SK-N-SH (cell line): ENCODE measurements at regions not wholly inside any gene's neighbourhood (a gene's known extent, or its start where the extent isn't known, plus 50 kb on each side); places are given as distances from the start of the nearest gene placed in this dataset.

Experiments used
- CTCF ChIA-PET: fragments of 300-600, 350-600 bp; formaldehyde crosslinking; extraction: SDS; loops from one replicate; lab custom pipeline; 2021; lab: Yijun Ruan, JAX
- POLR2A ChIA-PET: fragments of 350-600 bp; sonication (Branson Sonifier 250); formaldehyde crosslinking; extraction: SDS; loops from one replicate; lab custom pipeline; 2020; ENCODE audit warnings: antibody characterized with exemption, inconsistent platforms; lab: Yijun Ruan, JAX
- DNase-seq: peaks from one replicate; pipeline ENCODE4 v3.0.0; 2012
- H2AFZ ChIP-seq: fragments of 200-600 bp; sonication (generic); 2 replicates; pipeline ENCODE4 v1.8.1; 2016; ENCODE audit warnings: antibody characterized with exemption, mild to moderate bottlenecking, low read depth
- H3F3A ChIP-seq: fragments of 200-600 bp; sonication (generic); replicated peaks from 2 replicates; pipeline ENCODE3; 2016; ENCODE audit warnings: antibody characterized with exemption, mild to moderate bottlenecking; ENCODE audit not compliant: insufficient read depth
- H3K27ac ChIP-seq, 2 experiments: fragments of 200-500 bp in 1 of 2; fragments of 200-600 bp in 1 of 2; sonication (Bioruptor generic) in 1 of 2; sonication (generic), shearing (Covaris generic) in 1 of 2; 2 replicates each; pipeline versions ENCODE4 v1.5.1 to v1.6.1; 2014 to 2016; ENCODE audit warnings: low read depth in 2 of 2, inconsistent platforms in 1 of 2, low read length in 1 of 2, mild to moderate bottlenecking in 1 of 2, mixed read lengths in 1 of 2
- H3K27me3 ChIP-seq: fragments of 200-600 bp; sonication (generic), shearing (Covaris generic); 2 replicates; pipeline ENCODE4 v1.6.1; 2016; ENCODE audit warnings: mixed run types; ENCODE audit not compliant: insufficient read depth
- H3K36me3 ChIP-seq, 2 experiments: fragments of 200-500 bp in 1 of 2; fragments of 200-600 bp in 1 of 2; sonication (Bioruptor generic) in 1 of 2; sonication (generic) in 1 of 2; replicated peaks in 1 of 2; 2 replicates each; pipeline versions ENCODE3 to v1.5.1; 2014 to 2016; ENCODE audit warnings: low read length in 1 of 2, mild to moderate bottlenecking in 1 of 2; ENCODE audit not compliant: insufficient read depth in 2 of 2, control insufficient read depth in 1 of 2
- H3K4me1 ChIP-seq, 2 experiments: fragments of 200-500 bp in 1 of 2; fragments of 200-600 bp in 1 of 2; sonication (Bioruptor generic) in 1 of 2; sonication (generic), shearing (Covaris generic) in 1 of 2; 2 replicates each; pipeline versions ENCODE4 v1.5.1 to v1.6.1; 2014 to 2016; ENCODE audit warnings: low read depth in 1 of 2, low read length in 1 of 2, mixed run types in 1 of 2; ENCODE audit not compliant: insufficient read depth in 2 of 2, control insufficient read depth in 1 of 2
- H3K4me2 ChIP-seq: fragments of 200-600 bp; sonication (generic), shearing (Covaris generic); 2 replicates; pipeline ENCODE4 v1.6.1; 2017; ENCODE audit warnings: mixed run types
- H3K4me3 ChIP-seq, 2 experiments: fragments of 200-500 bp in 1 of 2; fragments of 200-600 bp in 1 of 2; sonication (Bioruptor generic) in 1 of 2; sonication (generic), shearing (Covaris generic) in 1 of 2; 2 replicates each; pipeline versions ENCODE4 v1.5.1 to v1.8.1; 2014 to 2016; ENCODE audit warnings: low read depth in 2 of 2, inconsistent platforms in 1 of 2, low read length in 1 of 2, mild to moderate bottlenecking in 1 of 2, mixed read lengths in 1 of 2, moderate library complexity in 1 of 2
- H3K79me2 ChIP-seq: fragments of 200-600 bp; sonication (generic); 2 replicates; pipeline ENCODE4 v1.8.1; 2017; ENCODE audit warnings: mild to moderate bottlenecking; ENCODE audit not compliant: insufficient read depth
- H3K9ac ChIP-seq: fragments of 200-600 bp; sonication (generic); 2 replicates; pipeline ENCODE4 v1.6.1; 2017; ENCODE audit warnings: mixed run types
- H3K9me2 ChIP-seq: fragments of 200-600 bp; sonication (generic); 2 replicates; pipeline ENCODE4 v1.6.1; 2017; ENCODE audit warnings: mixed run types
- H3K9me3 ChIP-seq: fragments of 200-600 bp; sonication (generic); 2 replicates; pipeline ENCODE4 v1.6.1; 2017; ENCODE audit warnings: mixed run types, mild to moderate bottlenecking, moderate library complexity
- H4K20me1 ChIP-seq: fragments of 200-600 bp; sonication (generic); 2 replicates; pipeline ENCODE4 v1.6.1; 2017; ENCODE audit warnings: mild to moderate bottlenecking, mixed run types; ENCODE audit not compliant: insufficient read depth
- CHD2 ChIP-seq: fragments of 150-350 bp; IDR thresholded peaks from 2 replicates; pipeline ENCODE4 v1.6.1; 2018; ENCODE audit warnings: low read length; ENCODE audit not compliant: partially characterized antibody
- EP300 ChIP-seq, 2 experiments: IDR thresholded peaks; 2 replicates each; pipeline versions ENCODE4 v1.4.0 to v1.6.1; 2012; ENCODE audit warnings: borderline replicate concordance in 1 of 2, low read depth in 1 of 2, low read length in 1 of 2
- GABPA ChIP-seq: IDR thresholded peaks from 2 replicates; pipeline ENCODE4 v1.4.0; 2012; ENCODE audit warnings: low read depth, mild to moderate bottlenecking
- GATA2 ChIP-seq: sonication (generic); formaldehyde crosslinking; IDR thresholded peaks from 2 replicates; pipeline ENCODE4 v1.5.0; 2020; ENCODE audit warnings: mild to moderate bottlenecking, missing genetic modification reagents
- JUND ChIP-seq: IDR thresholded peaks from 2 replicates; pipeline ENCODE4 v1.4.0; 2012
- MXI1 ChIP-seq: IDR thresholded peaks from 2 replicates; pipeline ENCODE4 v1.6.1; 2012; ENCODE audit warnings: mild to moderate bottlenecking, low read depth, low read length, improper control_type of control experiment
- NRF1 ChIP-seq: IDR thresholded peaks from 2 replicates; pipeline ENCODE4 v1.6.1; 2012; ENCODE audit warnings: low read depth, mild to moderate bottlenecking, low read length
- RCOR1 ChIP-seq: fragments of 150-350 bp; IDR thresholded peaks from 2 replicates; pipeline ENCODE4 v1.6.1; 2017; ENCODE audit warnings: antibody characterized with exemption, low read length
- RFX5 ChIP-seq: IDR thresholded peaks from 2 replicates; pipeline ENCODE4 v1.6.1; 2012; ENCODE audit warnings: mild to moderate bottlenecking, improper control_type of control experiment, low read length
- RXRA ChIP-seq: IDR thresholded peaks from 2 replicates; pipeline ENCODE4 v1.4.0; 2012; ENCODE audit warnings: low read depth, mild to moderate bottlenecking, borderline replicate concordance
- SIN3A ChIP-seq: IDR thresholded peaks from 2 replicates; pipeline ENCODE4 v1.6.1; 2012; ENCODE audit warnings: low read depth, mild to moderate bottlenecking, low read length, moderate library complexity, borderline replicate concordance
- TAF1 ChIP-seq: IDR thresholded peaks from 2 replicates; pipeline ENCODE4 v1.6.1; 2012; ENCODE audit warnings: low read depth, mild to moderate bottlenecking, low read length, moderate library complexity, borderline replicate concordance
- TEAD4 ChIP-seq: IDR thresholded peaks from 2 replicates; pipeline ENCODE4 v1.4.0; 2012; ENCODE audit warnings: mild to moderate bottlenecking, borderline replicate concordance; ENCODE audit not compliant: insufficient read depth
- YY1 ChIP-seq: IDR thresholded peaks from 2 replicates; pipeline ENCODE4 v1.4.0; 2012; ENCODE audit warnings: low read depth, mild to moderate bottlenecking
- WGBS: methylation state at CpG from one replicate; pipeline ENCODE4 v1.1.6; 2017; ENCODE audit warnings: low lambda C conversion rate; 5-methylcytosine and 5-hydroxymethylcytosine counted together
- TF ChIP-seq, protein P1 (sequence below): fragments of 150-350 bp; IDR thresholded peaks from 2 replicates; pipeline ENCODE4 v1.6.1; 2017; ENCODE audit warnings: antibody characterized with exemption, low read length, low read depth, borderline replicate concordance
- TF ChIP-seq, protein P2 (sequence below): IDR thresholded peaks from 2 replicates; pipeline ENCODE4 v1.6.1; 2012; ENCODE audit warnings: mild to moderate bottlenecking, low read depth, low read length, moderate library complexity
- TF ChIP-seq, protein P3 (sequence below): fragments of 150-350 bp; IDR thresholded peaks from 2 replicates; pipeline ENCODE4 v1.6.1; 2016; ENCODE audit warnings: mild to moderate bottlenecking, low read depth, low read length
- TF ChIP-seq, protein P4 (sequence below): fragments of 200-600 bp; sonication (generic); IDR thresholded peaks from 2 replicates; pipeline ENCODE4 v1.6.1; 2017; ENCODE audit warnings: antibody characterized with exemption, mild to moderate bottlenecking, moderate library complexity

DNA sequence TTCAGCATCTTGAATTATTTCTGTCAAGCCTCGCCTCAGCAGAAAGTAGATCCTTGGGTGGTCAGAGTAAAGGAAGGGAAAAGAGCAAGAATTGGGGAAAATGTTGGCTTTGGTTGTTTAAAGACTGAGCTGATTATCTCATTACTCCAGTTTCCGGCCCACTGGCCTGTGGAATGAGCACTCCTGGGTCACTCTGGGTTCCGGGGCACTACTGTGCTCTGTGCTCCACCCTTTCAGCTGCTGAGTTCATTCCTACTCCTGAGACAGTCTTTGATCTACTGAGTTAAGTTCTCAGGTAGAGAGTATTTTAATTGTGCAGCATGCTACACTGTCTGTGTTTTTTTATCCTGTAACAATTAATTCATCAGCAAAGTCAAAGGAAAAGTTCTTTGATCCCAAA is 427.7 kb downstream of the CDH2 start:
- H3K4me3 ChIP-seq, result no peak overlapping the region
- no peaks in the 10 kb centered on the region for H3K36me3 ChIP-seq
- H2AFZ ChIP-seq, result no peak overlapping the region
- no peak overlapping the region for H3K9ac ChIP-seq
- TF ChIP-seq, protein P1, sequence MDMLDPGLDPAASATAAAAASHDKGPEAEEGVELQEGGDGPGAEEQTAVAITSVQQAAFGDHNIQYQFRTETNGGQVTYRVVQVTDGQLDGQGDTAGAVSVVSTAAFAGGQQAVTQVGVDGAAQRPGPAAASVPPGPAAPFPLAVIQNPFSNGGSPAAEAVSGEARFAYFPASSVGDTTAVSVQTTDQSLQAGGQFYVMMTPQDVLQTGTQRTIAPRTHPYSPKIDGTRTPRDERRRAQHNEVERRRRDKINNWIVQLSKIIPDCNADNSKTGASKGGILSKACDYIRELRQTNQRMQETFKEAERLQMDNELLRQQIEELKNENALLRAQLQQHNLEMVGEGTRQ, result no peak
- TF ChIP-seq RFX5, result no peak
- TF ChIP-seq TEAD4, result no peak
- no peak for TF ChIP-seq GATA2 (CRISPR knock-in tag)
- no peak for TF ChIP-seq EP300 (IDR thresholded peaks at IDR 0.05; ENCODE audit: borderline replicate concordance in 1 of 2, low read depth in 1 of 2, low read length in 1 of 2)
- no peak for TF ChIP-seq NRF1
- TF ChIP-seq, protein P2, sequence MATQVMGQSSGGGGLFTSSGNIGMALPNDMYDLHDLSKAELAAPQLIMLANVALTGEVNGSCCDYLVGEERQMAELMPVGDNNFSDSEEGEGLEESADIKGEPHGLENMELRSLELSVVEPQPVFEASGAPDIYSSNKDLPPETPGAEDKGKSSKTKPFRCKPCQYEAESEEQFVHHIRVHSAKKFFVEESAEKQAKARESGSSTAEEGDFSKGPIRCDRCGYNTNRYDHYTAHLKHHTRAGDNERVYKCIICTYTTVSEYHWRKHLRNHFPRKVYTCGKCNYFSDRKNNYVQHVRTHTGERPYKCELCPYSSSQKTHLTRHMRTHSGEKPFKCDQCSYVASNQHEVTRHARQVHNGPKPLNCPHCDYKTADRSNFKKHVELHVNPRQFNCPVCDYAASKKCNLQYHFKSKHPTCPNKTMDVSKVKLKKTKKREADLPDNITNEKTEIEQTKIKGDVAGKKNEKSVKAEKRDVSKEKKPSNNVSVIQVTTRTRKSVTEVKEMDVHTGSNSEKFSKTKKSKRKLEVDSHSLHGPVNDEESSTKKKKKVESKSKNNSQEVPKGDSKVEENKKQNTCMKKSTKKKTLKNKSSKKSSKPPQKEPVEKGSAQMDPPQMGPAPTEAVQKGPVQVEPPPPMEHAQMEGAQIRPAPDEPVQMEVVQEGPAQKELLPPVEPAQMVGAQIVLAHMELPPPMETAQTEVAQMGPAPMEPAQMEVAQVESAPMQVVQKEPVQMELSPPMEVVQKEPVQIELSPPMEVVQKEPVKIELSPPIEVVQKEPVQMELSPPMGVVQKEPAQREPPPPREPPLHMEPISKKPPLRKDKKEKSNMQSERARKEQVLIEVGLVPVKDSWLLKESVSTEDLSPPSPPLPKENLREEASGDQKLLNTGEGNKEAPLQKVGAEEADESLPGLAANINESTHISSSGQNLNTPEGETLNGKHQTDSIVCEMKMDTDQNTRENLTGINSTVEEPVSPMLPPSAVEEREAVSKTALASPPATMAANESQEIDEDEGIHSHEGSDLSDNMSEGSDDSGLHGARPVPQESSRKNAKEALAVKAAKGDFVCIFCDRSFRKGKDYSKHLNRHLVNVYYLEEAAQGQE, result no peak
- TF ChIP-seq RXRA, result no peak
- no peaks in the 10 kb centered on the region for H3K9me3 ChIP-seq
- H3K27ac ChIP-seq, result no peak overlapping the region
- H3K4me1 ChIP-seq, result no peaks in the 10 kb centered on the region; a peak in 1 of 4 replicates
- no peaks in the 10 kb centered on the region for H3K27me3 ChIP-seq
- no peak for DNase-seq
- ChIA-PET POLR2A (no interaction called here), CTCF (interaction anchor here (1.2 to 2.1 kb wide), 6 partner anchors 14 to 146 kb away, joined by 3 to 10 read pairs (median 4); no protein-coding TSS in a partner anchor)
- no peaks in the 10 kb centered on the region for H4K20me1 ChIP-seq
- H3K9me2 ChIP-seq, result no peaks in the 10 kb centered on the region
- H3F3A ChIP-seq, result no peaks in the 10 kb centered on the region
- H3K79me2 ChIP-seq, result no peaks in the 10 kb centered on the region
- H3K4me2 ChIP-seq, result no peak overlapping the region
- 68% methylated on average over 3 of the region's 3 CpGs for WGBS

DNA sequence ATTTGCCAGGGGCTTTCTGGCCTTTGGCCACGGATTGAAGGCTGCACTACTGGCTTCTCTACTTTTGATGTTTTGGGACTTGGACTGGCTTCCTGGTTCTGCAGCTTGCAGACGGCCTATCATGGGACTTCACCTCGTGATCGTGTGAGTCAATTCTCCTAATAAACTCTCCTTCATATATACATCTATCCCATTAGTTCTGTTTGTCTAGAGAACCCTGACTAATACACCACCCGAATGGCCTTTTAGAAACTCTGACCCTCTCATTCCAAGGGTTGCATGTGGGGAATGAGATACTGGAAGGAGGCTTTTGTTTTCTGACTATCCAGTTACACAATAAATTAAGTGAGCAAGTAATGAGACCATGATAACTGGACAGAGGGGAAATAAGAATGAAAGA is 430.7 kb downstream of the CDH2 start:
- no peaks in the 10 kb centered on the region for H4K20me1 ChIP-seq
- ChIA-PET POLR2A (no interaction called here), CTCF (no interaction called here)
- H3K9ac ChIP-seq, result no peak overlapping the region
- no peak overlapping the region for H3K4me3 ChIP-seq
- H3K9me2 ChIP-seq, result no peaks in the 10 kb centered on the region
- WGBS, result 68% methylated on average over 5 of the region's 5 CpGs
- no peak overlapping the region for H3K4me2 ChIP-seq
- no peaks in the 10 kb centered on the region for H3K9me3 ChIP-seq
- DNase-seq, result no peak
- H3K79me2 ChIP-seq, result no peaks in the 10 kb centered on the region
- H2AFZ ChIP-seq, result no peak overlapping the region
- no peaks in the 10 kb centered on the region for H3K36me3 ChIP-seq
- no peaks in the 10 kb centered on the region for H3K27me3 ChIP-seq
- H3K27ac ChIP-seq, result no peak overlapping the region
- H3F3A ChIP-seq, result no peaks in the 10 kb centered on the region
- TF ChIP-seq, protein P3, sequence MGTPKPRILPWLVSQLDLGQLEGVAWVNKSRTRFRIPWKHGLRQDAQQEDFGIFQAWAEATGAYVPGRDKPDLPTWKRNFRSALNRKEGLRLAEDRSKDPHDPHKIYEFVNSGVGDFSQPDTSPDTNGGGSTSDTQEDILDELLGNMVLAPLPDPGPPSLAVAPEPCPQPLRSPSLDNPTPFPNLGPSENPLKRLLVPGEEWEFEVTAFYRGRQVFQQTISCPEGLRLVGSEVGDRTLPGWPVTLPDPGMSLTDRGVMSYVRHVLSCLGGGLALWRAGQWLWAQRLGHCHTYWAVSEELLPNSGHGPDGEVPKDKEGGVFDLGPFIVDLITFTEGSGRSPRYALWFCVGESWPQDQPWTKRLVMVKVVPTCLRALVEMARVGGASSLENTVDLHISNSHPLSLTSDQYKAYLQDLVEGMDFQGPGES, result no peak
- no peak for TF ChIP-seq GABPA
- TF ChIP-seq RFX5, result no peak
- no peak for TF ChIP-seq YY1
- TF ChIP-seq TAF1, result no peak
- TF ChIP-seq, protein P4, sequence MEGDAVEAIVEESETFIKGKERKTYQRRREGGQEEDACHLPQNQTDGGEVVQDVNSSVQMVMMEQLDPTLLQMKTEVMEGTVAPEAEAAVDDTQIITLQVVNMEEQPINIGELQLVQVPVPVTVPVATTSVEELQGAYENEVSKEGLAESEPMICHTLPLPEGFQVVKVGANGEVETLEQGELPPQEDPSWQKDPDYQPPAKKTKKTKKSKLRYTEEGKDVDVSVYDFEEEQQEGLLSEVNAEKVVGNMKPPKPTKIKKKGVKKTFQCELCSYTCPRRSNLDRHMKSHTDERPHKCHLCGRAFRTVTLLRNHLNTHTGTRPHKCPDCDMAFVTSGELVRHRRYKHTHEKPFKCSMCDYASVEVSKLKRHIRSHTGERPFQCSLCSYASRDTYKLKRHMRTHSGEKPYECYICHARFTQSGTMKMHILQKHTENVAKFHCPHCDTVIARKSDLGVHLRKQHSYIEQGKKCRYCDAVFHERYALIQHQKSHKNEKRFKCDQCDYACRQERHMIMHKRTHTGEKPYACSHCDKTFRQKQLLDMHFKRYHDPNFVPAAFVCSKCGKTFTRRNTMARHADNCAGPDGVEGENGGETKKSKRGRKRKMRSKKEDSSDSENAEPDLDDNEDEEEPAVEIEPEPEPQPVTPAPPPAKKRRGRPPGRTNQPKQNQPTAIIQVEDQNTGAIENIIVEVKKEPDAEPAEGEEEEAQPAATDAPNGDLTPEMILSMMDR, result no peak
- no peak for TF ChIP-seq SIN3A
- no peak for TF ChIP-seq RCOR1
- TF ChIP-seq JUND, result no peak
- no peak for TF ChIP-seq MXI1
- TF ChIP-seq CHD2, result no peak
- no peak for TF ChIP-seq EP300 (IDR thresholded peaks at IDR 0.05; ENCODE audit: borderline replicate concordance in 1 of 2, low read depth in 1 of 2, low read length in 1 of 2)
- TF ChIP-seq, protein P1, result no peak
- no peaks in the 10 kb centered on the region; a peak in 1 of 4 replicates for H3K4me1 ChIP-seq
